MCF 10A (cell line): ENCODE measurements at regions not wholly inside any gene's neighbourhood (a gene's known extent, or its start where the extent isn't known, plus 50 kb on each side); places are given as distances from the start of the nearest gene placed in this dataset.
"Not testable (repeated sequence)": the region's sequence is repeated elsewhere in the genome, so short reads cannot be mapped to it uniquely, and the experiment has no call there.

Experiments
- BruUV-seq: library from RNA; stranded (reverse); fragments of 400-500 nt; replicated peaks from 2 replicates; lab custom pipeline; 2021; lab: Mats Ljungman, UMichigan
- CTCF ChIA-PET: fragments of 300-600 bp; sonication (Branson Sonifier 250); formaldehyde crosslinking; extraction: SDS; loops from one replicate; lab custom pipeline; 2021; ENCODE audit warnings: antibody characterized with exemption, inconsistent platforms; lab: Yijun Ruan, JAX
- POLR2A ChIA-PET: fragments of 300-600, 350-650 bp; sonication (Branson Sonifier 250); formaldehyde crosslinking; extraction: SDS; loops from one replicate; lab custom pipeline; 2020; ENCODE audit warnings: antibody characterized with exemption, inconsistent platforms; lab: Yijun Ruan, JAX
- DNase-seq: peaks from one replicate; pipeline ENCODE4 v3.0.0-alpha.2; 2018; ENCODE audit not compliant: unreplicated experiment
- H3K27ac Mint-ChIP-seq: one replicate; pipeline ENCODE4 v1.8.0; 2022; ENCODE audit warnings: mild to moderate bottlenecking, low read depth, mixed read lengths; ENCODE audit not compliant: unreplicated experiment
- H3K27me3 Mint-ChIP-seq: one replicate; pipeline ENCODE4 v1.8.0; 2022; ENCODE audit warnings: mixed read lengths; ENCODE audit not compliant: insufficient read depth, unreplicated experiment
- H3K36me3 Mint-ChIP-seq: one replicate; pipeline ENCODE4 v1.8.0; 2022; ENCODE audit warnings: mild to moderate bottlenecking, moderate library complexity, mixed read lengths; ENCODE audit not compliant: insufficient read depth, unreplicated experiment
- H3K4me1 Mint-ChIP-seq: one replicate; pipeline ENCODE4 v1.8.0; 2022; ENCODE audit warnings: mixed read lengths; ENCODE audit not compliant: insufficient read depth, unreplicated experiment
- H3K4me3 Mint-ChIP-seq: one replicate; pipeline ENCODE4 v1.8.0; 2022; ENCODE audit warnings: mild to moderate bottlenecking, moderate library complexity, mixed read lengths; ENCODE audit not compliant: unreplicated experiment
- H3K9me3 Mint-ChIP-seq: one replicate; pipeline ENCODE4 v1.8.0; 2022; ENCODE audit warnings: mixed read lengths; ENCODE audit not compliant: unreplicated experiment
- CTCF ChIP-seq: fragments of 200-600 bp; IDR thresholded peaks from one replicate; pipeline ENCODE4 v1.8.0; 2022; ENCODE audit warnings: antibody characterized with exemption, mild to moderate bottlenecking; ENCODE audit not compliant: unreplicated experiment
- intact Hi-C: fragments of 100-400 bp; cut with micrococcal nuclease; formaldehyde crosslinking; loops from 2 replicates; pipeline ENCODE4 v1.14.1; 2022

GRCh38 chr12:90449611-90450010 lies 505.4 kb downstream of the CCER1 start:
- POLR2A ChIA-PET = interaction anchor here (0.7 kb wide), 1 partner anchor 29 kb away, joined by 3 read pairs; no protein-coding TSS in a partner anchor
- Mint-ChIP-seq H3K27ac (no peak overlapping the region), H3K4me1 (no peaks in the 10 kb centered on the region), H3K36me3 (no peaks in the 10 kb centered on the region), H3K27me3 (no peaks in the 10 kb centered on the region), H3K4me3 (no peak overlapping the region), H3K9me3 (peaks cover 8% of the 10 kb centered on the region)
- BruUV-seq = no TSS peak
- TF ChIP-seq CTCF = no peak
- peak; percentile 20 for DNase-seq
- CTCF ChIA-PET = no interaction called here
- intact Hi-C loops = no loop called here

- BruUV-seq, H3K27me3 Mint-ChIP-seq, intact Hi-C loops, DNase-seq, POLR2A ChIA-PET, H3K36me3 Mint-ChIP-seq, H3K4me3 Mint-ChIP-seq, H3K4me1 Mint-ChIP-seq, CTCF ChIA-PET, H3K27ac Mint-ChIP-seq: not testable (repeated sequence)
- peaks cover 13% of the 10 kb centered on the region for H3K9me3 Mint-ChIP-seq
Observed at GRCh38 chr12:90443466-90443865, 511.5 kb downstream of the CCER1 start.

- Mint-ChIP-seq H3K4me3 (no peak overlapping the region), H3K4me1 (peaks cover 3% of the 10 kb centered on the region), H3K27ac (no peak overlapping the region), H3K9me3 (peaks cover 19% of the 10 kb centered on the region), H3K27me3 (no peaks in the 10 kb centered on the region), H3K36me3 (no peaks in the 10 kb centered on the region)
- CTCF ChIA-PET = no interaction called here
- no peak for DNase-seq
- BruUV-seq = no TSS peak
- POLR2A ChIA-PET = interaction anchor here (0.7 kb wide), 1 partner anchor 53 kb away, joined by 3 read pairs; no protein-coding TSS in a partner anchor
- TF ChIP-seq CTCF = no peak
- intact Hi-C loops = no loop called here
Observed at GRCh38 chr12:90441431-90441830, 513.5 kb downstream of the CCER1 start.

GRCh38 chr12:90428881-90429280 lies 526.1 kb downstream of the CCER1 start:
- intact Hi-C loops = no loop called here
- DNase-seq = no peak
- Mint-ChIP-seq H3K27me3 (no peaks in the 10 kb centered on the region), H3K9me3 (no peaks in the 10 kb centered on the region), H3K4me3 (no peak overlapping the region), H3K36me3 (no peaks in the 10 kb centered on the region), H3K27ac (no peak overlapping the region), H3K4me1 (no peaks in the 10 kb centered on the region)
- no peak for TF ChIP-seq CTCF
- POLR2A ChIA-PET = no interaction called here
- CTCF ChIA-PET = interaction anchor here (0.7 kb wide), 1 partner anchor 93 kb away, joined by 3 read pairs; no protein-coding TSS in a partner anchor
- BruUV-seq = no TSS peak

GRCh38 chr12:90428465-90428864 lies 526.5 kb downstream of the CCER1 start:
- Mint-ChIP-seq H3K4me1 (no peaks in the 10 kb centered on the region), H3K4me3 (no peak overlapping the region), H3K27ac (no peak overlapping the region), H3K27me3 (no peaks in the 10 kb centered on the region), H3K9me3 (no peaks in the 10 kb centered on the region), H3K36me3 (no peaks in the 10 kb centered on the region)
- ChIA-PET CTCF (no interaction called here), POLR2A (no interaction called here)
- BruUV-seq = no TSS peak
- TF ChIP-seq CTCF = no peak
- intact Hi-C loops = no loop called here
- no peak for DNase-seq
